Mesenteric fat pad (tissue), 1 donor: ENCODE measurements at regions not wholly inside any gene's neighbourhood (a gene's known extent, or its start where the extent isn't known, plus 50 kb on each side); places are given as distances from the start of the nearest gene placed in this dataset.
"Not testable (repeated sequence)": the region's sequence is repeated elsewhere in the genome, so short reads cannot be mapped to it uniquely, and the experiment has no call there.

Experiments used
- DNase-seq: peaks from one replicate; pipeline ENCODE4 v3.0.0-alpha.2; 2020; ENCODE audit warnings: low spot score
- donor health status: DM: yes; HTN: yes; CAD: no.

GRCh38 chr7:109611656-109612055, 1042.0 kb downstream of the DNAJB9 start:
- no peak for DNase-seq

GRCh38 chr7:109616551-109617069, 1046.9 kb downstream of the DNAJB9 start:
- no peak for DNase-seq

DNA sequence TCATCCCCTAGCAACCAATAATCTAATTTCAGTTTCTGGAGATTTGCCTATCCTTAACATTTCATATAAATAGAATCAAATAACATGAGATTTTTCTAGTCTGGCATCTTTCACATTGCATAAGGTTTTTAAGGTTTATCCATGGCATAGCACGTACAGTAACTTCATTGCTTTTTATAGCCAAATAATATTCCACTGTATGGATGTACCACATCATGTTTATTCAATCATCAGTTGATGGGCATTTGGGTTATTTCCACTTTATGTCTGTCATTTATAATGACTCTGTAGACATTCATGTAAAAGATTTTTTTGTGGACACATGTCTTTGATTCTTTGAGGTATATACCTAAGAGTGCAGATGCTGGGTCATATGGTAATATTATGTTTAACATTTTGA, 1052.6 kb downstream of the DNAJB9 start:
- DNase-seq, result no peak

DNA sequence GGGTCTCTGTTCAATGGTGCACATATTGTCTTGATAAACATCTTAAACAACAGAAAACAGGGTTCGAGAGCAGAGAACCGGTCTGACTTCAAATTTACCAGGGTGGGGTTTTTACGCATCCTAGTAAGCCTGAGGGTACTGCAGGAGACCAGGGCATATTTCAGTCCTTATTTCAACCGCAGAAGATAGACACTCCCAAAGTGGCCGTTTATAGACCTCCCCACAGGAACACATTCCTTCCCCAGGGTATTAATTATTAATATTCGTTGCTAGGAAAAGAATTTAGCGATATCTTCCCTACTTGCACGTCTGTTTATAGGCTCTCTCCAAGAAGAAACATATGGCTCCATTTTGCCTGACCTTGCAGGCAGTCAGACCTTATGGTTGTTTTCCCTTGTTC, 1063.2 kb downstream of the DNAJB9 start:
- not testable (repeated sequence) for DNase-seq

DNA sequence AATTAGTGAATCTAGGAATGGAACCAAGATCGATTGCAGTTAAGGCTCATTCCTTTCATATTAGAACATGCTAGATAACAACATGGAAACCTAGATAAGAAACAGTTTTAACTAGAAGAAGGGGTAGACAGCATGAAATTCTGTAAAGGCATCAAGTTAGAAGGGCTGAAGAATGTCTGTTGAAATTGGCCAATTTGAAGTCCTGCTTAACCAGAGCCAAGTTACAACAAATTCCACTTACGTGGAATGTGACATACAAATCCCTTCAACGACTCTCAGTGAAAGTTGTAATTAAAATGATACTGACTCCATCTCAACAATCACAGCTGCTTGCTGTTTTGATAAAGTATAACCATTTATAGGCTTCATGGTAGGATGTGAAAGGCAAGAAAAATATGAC, 1065.7 kb downstream of the DNAJB9 start:
- DNase-seq, result no peak

DNA sequence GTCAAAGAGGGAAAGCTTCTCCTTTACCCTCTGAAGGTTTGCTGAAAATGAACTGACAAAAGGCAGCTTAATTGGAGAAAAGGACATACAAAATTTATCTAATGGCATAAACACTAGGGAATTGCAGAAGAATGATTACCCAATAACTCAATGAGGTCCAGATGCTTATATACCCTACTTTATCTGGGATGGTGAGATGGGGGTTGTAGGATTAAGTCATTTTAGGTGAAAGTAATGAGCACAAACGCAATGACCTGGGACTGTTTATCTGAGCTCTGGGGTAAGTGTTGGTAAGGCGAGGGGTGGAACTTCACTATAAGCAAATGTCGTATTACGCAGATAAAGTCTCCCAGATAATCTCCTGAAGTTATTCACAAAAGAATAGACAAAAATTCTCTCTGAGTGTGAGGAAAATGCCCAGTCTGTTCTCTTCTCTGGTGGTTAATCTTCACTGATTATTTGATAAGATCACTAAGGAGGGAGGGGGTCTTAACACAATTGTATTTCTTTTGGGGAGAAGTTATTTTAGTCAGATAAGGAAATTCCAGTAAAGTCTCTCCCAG, 1067.8 kb downstream of the DNAJB9 start:
- no peak for DNase-seq

- no peak for DNase-seq
Measured at GRCh38 chr7:109638321-109638720, 1068.6 kb downstream of the DNAJB9 start.

DNA sequence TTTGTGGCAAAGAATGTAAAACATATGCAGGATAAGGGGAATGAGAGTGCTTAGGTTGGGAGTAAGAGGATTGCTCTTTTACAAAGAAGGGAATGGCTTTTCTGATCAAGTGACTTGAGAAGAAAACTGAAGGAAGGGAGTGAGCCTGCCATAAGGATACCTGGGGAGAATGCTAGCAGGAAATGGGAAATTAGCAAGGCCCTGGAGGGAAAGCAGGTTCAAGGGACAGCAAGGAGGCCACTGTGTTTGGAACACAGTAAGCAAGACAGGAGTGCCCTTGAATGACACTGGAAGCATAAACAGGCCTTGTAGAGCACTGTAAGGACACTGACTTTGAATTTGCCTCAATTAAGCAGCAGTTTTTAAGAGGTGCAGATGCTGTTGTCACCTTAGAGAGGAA, 1069.9 kb downstream of the DNAJB9 start:
- DNase-seq, result no peak

DNA sequence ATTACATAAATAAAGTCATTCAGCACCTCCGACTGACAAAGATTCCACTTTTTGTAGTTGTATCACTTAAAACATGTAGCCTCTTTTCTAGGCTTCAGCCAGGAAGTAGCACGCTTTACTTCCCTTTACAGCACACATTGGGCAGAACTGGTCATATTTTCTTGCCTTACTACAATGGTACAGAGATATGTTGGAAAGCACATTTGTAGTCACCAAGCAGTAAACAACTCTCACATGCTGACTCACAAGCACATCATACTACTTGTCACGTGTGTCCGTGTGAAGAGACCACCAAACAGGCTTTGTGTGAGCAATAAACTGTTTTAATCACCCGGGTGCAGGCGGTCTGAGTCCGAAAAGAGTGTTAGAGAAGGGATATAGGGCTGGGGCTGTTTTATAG, 1071.8 kb downstream of the DNAJB9 start:
- DNase-seq, result no peak

- no peak for DNase-seq
Measured at GRCh38 chr7:109646124-109646523, 1076.5 kb downstream of the DNAJB9 start.

DNA sequence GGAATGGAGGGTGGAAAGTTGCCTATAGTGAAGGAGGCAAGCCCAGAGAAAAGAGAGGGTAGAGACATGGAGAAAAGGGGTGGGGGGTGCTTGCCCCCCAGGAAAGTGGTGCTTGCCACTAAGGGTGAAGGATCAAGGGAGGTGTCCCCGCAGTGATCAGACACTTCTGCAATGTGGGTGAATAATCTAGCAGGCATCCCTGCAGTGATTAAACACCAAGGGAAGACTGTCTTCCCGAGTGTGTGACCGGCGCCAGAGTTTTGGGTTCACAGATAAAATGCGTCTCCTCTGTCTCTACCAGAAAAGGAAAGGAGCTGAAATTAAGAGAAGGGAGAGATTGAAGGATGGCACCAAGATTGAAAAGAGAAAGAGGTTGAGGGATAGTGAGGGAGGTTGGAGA, 1076.9 kb downstream of the DNAJB9 start:
- not testable (repeated sequence) for DNase-seq

DNA sequence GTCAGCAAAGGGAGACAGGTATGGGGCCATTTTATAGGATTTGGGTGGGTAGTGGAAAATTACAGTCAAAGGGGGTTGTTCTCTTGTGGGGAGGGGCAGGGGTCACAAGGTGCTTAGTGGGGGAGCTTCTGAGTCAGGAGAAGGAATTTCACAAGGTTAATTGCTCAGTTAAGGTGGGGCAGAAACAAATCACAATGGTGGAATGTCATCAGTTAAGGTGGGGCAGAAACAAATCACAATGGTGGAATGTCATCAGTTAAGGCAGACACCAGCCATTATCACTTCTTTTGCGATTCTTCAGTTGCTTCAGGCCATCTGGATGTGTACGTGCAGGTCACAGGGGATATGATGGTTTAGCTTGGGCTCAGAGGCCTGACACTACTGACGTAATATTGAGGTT, 1077.6 kb downstream of the DNAJB9 start:
- DNase-seq, result not testable (repeated sequence)

- no peak for DNase-seq
Measured at GRCh38 chr7:109659261-109659660, 1089.6 kb downstream of the DNAJB9 start.

- DNase-seq, result no peak
Measured at GRCh38 chr7:109660401-109660800, 1090.7 kb downstream of the DNAJB9 start.

DNA sequence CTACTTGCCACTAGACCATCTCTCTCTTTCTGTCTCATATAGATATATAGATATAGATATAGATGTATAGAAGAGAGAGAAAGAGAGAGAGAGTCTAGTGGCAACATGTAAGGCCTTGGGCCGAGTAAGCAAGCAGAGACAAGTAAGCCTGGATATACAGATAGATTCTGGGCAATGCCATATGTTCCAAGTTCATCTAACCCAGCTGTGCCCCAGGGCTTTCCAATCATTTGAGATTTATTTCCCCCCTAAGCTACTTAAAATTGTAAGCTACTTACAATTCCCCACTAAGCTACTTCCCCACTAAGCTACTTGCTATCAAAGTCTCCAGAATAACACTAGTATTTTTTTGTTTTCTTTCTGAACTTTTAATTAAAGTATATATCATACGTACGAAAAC, 1094.1 kb downstream of the DNAJB9 start:
- DNase-seq, result no peak

GRCh38 chr7:109687269-109687668, 1117.6 kb downstream of the DNAJB9 start:
- not testable (repeated sequence) for DNase-seq

DNA sequence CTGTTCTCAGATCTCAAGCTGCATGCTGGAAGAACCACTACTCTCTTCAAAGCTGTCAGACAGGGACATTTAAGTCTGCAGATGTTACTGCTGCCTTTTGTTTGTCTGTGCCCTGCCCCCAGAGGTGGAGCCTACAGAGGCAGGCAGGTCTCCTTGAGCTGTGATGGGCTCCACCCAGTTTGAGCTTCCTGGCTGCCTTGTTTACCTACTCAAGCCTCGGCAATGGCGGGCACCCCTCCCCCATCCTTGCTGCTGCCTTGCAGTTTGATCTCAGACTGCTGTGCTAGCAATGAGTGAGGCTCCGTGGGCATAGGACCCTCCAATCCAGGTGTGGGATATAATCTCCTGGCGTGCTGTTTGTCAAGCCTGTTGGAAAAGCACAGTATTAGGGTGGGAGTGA, 1122.9 kb downstream of the DNAJB9 start:
- not testable (repeated sequence) for DNase-seq

- DNase-seq, result no peak
Measured at GRCh38 chr7:109694149-109695071, 1124.7 kb downstream of the DNAJB9 start.

DNA sequence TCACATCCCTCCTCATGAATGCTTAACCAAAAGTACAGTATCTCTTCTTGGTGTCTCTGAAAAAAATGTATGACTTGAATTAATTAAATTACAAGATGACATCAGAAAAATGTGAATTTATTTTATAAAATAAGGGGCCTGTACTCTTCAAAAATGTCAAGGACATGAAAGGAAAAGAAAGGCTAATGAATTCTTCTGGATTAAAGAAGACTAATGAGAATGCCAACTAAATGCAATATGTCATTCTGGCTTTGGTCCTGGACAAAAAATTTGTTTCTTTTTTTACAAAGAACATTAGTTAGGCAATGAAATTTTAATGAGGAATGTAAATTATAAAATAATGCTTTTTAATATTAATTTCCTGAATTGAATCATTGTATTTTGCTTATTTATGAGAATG, 1125.7 kb downstream of the DNAJB9 start:
- DNase-seq, result no peak

GRCh38 chr7:109696723-109697122, 1127.0 kb downstream of the DNAJB9 start:
- no peak for DNase-seq

DNA sequence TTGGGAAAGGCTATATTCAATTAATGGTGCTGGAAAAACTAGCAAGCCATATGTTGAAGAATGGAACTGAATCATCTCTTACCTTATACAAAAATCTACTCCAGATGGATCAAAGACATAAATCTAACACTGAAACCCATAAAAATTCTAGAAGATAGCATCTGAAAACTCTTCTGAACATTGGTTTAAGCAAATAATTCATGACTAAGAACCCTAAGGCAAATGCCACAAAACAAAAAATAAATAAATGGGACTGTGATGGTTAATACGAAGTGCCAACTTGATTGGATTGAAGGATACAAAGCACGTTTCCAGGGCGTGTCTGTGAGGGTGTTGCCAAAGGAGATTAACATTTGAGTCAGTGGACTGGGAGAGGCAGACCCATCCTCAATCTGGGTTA, 1130.0 kb downstream of the DNAJB9 start:
- DNase-seq, result no peak

DNA sequence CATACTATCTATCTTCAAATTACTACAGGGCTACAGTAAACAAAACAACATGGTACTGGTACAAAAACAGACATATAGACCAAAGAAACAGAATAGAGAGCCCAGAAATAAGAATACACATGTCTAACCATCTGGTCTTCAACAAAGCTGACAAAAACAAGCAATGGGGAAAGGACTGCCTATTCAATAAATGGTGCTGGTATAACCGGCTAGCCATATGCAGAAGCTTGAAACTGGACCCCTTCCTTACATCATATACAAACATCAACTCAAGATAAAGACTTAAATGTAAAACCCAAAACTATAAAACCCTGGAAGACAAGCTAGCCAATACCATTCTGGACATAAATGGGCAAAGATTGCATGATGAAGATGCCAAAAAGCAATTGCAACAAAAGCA, 1143.7 kb downstream of the DNAJB9 start:
- DNase-seq, result no peak

DNA sequence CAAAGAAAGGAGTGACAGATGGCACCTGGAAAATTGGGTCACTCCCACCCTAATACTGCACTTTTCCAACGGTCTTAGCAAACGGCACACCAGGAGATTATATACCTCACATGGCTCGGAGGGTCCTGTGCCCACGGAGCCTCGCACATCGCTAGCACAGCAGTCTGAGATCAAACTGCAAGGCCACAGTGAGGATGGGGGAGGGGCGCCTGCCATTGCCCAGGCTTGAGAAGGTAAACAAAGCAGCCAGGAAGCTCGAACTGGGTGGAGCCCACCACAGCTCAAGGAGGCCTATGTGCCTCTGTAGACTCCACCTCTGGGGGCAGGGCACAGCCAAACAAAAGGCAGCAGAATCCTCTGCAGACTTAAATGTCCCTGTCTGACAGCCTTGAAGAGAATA, 1149.7 kb downstream of the DNAJB9 start:
- DNase-seq, result not testable (repeated sequence)
